MV-4-11 (cell line): ENCODE measurements at regions not wholly inside any gene's neighbourhood (a gene's known extent, or its start where the extent isn't known, plus 50 kb on each side); places are given as distances from the start of the nearest gene placed in this dataset.
"Not testable (repeated sequence)": the region's sequence is repeated elsewhere in the genome, so short reads cannot be mapped to it uniquely, and the experiment has no call there.

Source experiments
- DNase-seq: peaks from one replicate; lab custom pipeline; 2025; lab: John Stamatoyannopoulos, UW

DNA sequence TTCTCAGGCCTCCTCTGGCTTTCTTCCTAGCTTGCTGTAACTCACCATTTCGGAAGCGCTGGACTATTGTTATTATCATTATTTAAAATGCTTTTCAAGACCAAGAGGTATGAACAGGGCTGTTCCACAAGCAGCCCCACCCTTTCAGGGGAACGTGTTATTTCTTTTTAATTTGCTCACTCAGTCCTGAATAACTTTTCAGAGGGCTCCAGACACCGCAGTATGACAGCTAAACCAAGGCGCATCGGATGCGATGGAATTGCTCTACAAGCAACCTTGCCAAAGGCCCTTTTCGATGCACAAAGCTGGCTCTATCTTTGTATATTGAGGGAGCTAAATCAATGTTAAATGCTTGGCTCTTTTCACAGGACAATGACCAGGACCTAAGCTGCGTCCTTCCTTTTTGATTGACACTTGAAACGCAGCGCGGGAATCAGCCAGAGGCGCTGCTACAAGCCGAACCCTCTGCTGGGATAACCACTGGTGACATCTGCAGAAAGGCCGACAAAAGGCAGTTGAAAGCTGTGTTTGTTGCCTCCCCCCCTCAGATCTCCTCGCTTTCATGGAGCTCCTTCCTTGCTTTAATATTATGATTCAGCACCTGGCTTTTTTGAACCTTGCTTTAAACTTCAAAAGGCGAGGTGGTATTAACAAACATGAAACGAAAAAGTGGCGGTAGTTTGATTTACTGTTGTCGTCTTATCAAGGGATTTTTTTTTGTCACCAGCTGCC lies 204.7 kb upstream of the PROX1 start:
- no peak for DNase-seq

DNA sequence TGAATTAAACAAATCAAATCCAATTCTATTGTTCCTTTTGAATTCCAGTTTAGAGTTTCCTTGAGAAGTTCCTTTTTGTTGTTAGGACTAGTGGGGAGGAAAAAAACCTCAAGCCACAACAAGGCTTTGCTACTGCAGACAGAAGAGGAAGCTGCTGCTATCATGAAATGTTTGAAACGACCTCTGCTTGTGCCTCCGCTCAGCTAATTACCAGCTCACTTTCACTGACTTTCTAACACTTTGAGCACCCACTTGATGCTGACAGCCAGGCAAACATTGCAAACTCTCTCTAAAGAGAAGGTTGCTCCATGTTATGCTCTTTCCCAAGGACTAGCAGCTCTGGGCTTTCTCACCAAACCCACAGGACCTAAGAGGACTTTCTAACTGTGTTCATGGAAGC lies 203.9 kb upstream of the PROX1 start:
- peak; percentile 78 for DNase-seq

DNA sequence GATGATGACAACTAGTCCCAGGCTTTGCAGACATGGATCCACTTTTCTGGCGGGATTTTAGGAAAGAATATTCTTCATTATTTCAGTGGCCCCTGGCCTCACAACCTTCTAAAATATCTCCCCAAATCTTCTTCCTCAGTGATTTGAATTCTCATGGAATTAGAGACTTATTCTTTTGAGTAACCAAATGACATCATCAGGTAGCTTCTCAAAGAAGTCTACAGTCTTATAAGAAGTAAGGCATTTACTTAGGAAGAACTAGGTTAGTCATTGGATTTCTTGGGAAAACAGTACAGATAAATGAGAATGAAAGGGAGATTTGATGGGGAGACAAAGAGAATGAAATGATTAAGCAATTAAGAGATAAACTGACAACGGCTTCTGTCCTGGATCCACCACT lies 201.1 kb upstream of the PROX1 start:
- no peak for DNase-seq

DNA sequence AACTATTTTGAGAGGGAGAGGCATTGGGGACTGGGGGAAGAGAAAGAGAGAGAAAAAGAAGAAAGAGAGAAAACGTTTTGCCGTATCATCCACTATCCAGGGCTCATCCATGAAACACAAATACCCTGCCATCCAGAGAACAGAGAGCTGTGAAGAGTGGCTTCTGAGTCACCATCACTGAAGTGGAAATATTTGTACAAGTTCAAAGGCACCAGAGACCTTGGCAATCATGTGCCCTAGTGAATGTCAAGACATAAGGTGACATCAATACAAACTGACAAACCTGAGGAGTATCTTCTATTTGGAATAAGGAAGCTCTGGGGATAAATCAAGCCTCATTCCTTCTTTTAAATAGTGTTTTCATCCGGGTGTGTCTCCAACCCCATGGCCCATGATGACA lies 197.2 kb upstream of the PROX1 start:
- no peak for DNase-seq

DNA sequence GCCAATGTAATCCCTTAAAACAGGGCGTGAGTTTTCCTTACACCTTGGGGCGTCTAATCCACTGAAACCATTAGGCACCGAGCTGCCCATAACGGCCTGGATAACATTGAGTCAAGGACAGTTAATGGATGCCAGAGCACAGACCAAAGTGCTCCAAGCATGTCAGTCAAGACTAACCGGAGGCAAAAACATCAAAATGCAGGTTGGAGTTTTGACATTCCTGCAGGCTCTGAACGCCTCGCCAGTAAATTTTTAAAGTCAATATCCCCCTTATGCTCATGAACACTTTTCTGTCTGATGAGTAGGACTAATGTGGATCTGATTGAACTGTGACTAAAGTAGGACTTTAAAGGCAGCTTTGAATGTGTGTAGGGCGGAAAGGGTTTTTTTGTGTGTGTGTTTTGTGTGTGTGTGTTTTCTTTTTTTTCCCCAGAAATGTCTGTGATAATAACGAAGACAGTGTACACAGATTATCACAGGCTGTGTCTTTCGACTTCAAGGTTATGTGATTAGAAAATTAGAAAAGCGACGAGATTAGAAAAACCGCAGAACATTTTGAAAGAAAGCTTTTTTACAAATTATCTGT lies 194.2 kb upstream of the PROX1 start:
- no peak for DNase-seq

DNA sequence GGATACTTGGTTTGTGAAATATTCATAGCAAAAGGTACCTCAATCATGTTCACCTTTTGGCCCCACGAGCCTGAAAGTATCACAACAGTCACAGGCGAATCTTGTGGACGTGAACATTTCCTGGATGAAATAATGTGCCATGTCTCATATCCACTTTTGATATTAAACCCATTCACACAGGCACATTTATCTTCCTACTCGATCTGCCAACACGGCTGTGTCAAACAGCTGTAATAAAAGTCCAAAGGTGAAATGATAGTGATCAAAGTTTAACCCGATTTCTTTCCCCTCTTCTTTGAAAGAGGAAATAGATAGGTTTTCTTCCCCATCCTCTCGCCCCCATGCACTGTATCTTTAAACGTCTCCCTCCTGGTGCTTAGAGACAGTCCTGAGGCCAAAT lies 191.2 kb upstream of the PROX1 start:
- DNase-seq, result no peak

DNA sequence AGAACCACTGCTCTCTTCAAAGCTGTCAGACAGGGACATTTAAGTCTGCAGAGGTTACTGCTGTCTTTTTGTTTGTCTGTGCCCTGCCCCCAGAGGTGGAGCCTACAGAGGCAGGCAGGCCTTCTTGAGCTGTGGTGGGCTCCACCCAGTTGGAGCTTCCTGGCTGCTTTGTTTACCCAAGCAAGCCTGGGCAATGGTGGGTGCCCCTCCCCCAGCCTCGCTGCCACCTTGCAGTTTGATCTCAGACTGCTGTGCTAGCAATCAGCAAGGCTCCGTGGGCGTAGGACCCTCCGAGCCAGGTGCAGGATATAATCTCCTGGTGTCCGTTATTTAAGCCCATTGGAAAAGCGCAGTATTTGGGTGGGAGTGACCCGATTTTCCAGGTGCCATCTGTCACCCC lies 179.5 kb upstream of the PROX1 start:
- not testable (repeated sequence) for DNase-seq

DNA sequence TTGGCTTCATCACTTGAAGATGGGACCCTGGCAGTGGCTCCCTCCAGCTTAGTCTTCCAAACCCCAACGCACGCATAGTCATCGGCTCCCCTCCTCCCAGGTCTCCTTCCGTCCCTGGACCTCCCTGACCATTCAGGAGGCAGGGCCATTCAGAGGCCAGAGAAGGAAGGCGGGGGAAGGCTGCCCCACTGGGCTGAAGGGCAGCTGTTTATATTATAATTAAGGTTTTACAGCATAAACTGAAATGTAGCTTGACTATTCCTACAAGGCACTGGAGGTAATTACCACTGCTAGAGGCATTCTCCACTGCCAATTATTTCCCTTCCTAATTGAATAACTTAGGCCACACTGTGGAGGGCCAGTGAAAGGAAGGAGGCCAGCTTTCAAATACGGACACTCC lies 170.6 kb upstream of the PROX1 start:
- no peak for DNase-seq

DNA sequence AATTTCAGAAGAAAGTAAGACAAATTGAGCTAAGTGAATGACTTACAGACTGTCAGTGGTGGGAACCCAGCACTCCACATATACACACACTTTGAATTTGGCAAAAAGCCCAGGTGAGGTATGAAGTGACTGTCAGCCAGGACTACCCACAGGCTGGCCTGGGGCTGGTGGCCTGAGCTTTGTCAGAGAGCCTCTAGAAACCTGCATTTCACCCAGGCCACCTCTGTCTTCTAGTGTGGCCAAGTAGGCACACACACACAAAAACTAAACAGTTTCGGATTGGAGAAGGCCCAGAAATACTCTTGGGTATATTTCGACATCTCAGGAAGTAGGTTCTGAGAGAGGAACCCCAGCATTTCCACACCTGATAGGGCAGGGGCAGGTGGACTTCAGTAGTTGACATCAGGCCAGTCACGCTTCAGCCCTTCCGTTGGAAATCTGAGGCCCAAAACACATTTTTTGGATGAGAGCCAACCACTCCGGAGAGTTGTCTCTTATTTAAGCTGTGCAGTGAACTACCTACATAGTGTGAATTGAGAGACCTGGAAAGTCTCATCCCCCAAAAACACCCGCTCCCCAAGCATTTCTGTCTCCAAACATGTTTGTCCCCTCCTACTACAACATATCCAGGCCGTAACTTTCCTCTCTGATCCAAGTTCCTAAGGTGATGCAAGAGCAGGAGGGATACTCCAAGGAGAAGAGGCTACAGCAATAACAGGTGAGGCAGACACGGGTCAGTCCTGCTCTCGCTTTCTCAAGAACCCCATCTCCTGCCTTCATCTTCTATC lies 167.2 kb upstream of the PROX1 start:
- no peak for DNase-seq

DNA sequence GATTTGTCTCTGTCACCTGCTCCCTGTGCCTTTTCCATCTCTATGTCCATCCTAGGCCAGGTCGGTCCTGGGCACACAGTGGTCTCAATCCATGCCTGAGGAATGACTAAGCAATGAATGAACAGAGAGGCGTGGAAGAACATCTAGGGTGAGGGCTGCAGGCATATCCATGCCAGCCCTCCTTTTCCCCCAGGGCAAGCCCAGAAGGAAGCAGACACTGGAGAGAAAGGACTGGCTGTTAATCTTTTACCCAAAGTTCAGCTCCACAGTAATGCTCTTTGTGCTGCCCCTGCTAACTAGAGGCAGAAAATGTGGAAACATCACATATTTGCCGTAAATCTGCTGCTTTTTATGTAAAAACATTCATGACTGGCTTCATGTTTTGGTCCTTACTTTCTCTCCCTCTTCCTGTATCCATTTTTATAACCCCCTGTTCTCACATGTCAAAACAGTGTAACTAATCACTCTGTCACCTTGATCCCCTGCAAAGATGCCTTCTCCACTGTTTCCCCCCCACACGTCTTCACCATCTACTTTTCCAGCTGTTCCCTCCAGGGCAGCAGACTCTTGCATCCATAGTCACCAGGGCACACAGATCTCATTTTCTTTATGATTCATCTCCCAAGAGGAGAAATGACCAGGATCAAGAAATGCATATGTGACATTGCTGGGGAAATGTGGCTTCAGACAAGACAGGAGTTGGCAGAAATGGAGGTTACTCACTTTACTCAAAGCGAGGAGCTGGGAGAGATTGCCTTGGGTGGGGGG lies 166.4 kb upstream of the PROX1 start:
- DNase-seq, result no peak

DNA sequence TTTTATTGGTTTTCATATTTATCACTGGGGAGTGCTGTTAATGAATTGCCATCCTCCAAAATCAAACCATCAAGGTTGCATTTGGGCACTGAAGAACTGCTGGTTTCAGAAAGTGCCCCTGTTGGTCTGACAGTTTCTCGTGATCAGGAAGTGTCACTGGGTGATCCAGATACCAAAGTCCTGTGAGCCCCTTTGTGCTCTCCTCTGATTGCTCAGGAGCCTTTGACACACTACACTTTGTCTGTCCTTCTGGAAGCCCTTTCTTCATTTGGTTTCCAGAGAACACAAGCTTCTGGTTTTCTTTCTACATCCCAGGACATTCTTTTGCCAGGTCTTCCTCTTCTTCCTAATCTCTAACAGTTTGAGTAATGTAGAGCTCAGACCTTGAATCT lies 165.8 kb upstream of the PROX1 start:
- DNase-seq, result no peak

DNA sequence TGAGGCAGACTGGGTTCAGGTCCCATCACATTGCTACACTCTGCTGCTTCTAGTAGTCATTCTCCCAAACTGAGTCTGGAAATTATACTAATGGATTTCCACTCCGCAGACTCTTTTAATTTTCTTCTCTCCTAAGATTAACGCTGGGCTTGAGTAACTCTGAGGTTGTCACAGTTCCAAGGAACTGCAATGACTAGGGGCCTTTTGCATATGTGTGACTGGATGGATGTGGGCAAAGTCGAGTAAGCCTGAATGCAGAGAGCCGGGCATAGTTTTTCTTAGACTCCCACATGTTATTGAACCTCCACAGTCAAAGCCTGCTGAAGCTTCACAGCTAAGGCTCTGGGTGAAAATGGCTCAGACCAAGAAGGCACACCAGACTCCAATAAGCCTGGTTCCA lies 160.9 kb upstream of the PROX1 start:
- no peak for DNase-seq

DNA sequence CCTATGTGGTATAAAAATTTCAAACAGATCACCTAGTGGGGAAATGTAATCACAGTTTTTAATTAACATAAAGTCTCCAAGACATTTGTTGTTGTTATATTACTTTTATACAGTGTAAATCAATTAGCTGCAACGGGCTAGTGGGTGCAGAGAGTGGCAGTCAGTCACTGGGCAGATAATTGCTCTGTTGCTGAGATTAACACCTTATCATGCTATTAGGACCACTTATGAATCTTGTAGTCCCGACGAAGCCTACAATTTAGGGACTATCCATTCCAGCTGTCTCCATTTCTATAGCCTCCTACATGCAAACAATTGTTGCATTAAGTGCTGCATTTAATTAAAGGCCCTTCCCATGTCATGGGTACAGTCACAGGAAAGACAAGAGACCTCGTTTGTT lies 158.9 kb upstream of the PROX1 start:
- no peak for DNase-seq

DNA sequence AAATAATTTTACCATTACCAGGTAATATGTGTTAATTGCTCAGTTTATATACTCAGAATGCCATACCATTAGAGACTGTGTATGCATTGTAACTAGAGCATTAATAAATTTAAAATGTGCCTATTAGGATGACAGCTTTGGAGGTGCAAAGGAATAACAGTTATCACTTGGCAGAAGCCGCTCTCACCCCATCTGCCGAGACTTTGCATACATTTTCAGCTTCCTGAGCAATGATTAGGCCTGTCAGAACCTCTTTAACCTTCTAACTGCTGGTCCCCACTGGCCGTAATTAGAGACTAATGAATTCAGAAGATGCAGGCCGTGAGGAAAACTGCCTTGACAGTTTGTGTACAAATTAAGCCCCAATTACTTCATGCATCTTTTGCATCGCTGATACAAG lies 158.0 kb upstream of the PROX1 start:
- no peak for DNase-seq

DNA sequence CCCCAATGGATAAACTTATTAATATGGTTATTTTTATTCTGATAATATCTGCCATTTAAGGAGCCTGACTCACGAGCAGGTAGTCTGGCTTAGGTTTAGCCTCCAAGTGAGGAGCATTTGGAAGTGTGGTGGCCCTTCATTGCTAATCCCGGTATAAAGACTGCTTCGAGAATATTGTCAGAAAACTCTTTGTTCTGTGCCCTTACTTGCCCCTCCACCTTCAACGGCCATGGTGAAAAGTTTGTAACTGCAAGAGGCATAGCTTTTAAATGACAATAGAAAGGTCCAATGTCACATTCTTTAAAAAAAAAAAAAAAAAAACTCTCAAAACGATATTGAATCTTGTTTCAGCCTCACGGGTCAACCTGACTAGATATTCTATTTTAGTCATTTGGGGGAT lies 157.4 kb upstream of the PROX1 start:
- DNase-seq, result no peak

DNA sequence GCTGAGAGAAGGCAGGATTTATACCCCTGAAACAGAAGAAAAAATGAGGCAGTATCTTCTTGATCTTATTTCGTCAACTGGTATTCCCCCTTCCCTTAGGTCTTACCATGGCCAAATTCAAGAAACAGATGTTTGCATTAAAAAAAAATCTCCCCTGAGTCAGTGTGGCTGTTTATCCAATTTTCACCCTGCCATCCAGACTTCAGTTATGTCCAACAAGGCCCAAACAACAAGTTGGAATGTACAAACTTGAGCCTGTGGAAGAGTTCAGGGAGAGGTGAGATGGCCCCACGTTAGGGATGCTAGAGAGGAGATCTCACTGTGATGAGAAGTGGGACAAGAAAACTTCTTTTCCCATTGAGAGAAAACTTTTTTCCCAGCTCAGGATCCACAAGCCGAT lies 147.2 kb upstream of the PROX1 start:
- DNase-seq, result no peak

DNA sequence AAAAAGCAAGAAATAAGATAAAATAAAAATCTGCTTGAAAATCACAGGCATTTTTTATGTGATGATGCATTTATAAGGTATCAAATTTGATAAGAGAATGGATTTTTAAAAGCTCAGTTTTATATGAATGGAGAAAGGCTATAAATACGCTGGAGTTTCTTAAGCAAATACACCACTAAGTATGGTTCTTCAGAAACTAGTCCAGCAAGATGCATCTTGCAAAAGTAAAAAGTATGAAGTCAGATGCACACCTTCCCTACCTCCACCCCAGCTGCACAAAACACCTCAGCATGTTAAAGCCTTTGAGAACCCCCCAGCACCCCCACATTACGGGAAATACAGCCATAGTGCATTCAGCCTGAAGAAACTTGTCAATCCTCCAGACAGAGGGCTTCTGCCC lies 143.1 kb upstream of the PROX1 start:
- DNase-seq, result no peak

DNA sequence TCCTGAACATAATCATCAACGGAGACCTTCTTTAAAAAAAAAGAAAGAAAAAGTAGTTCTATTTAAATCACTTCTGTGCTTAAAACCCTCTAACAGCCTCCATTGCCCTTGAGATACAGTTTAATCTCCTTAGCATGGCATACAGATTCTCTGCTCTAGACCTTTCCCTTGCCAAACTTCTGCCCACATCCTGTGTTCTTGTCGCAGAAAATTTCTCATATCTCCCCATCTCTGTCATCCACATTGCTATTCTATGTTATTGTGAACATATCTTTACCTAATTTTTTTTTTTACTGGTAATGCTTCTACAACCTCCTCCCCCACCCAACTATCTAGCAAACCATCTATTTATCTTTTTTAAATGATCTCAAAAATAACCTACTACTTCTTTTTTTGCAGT lies 135.7 kb upstream of the PROX1 start:
- no peak for DNase-seq

DNA sequence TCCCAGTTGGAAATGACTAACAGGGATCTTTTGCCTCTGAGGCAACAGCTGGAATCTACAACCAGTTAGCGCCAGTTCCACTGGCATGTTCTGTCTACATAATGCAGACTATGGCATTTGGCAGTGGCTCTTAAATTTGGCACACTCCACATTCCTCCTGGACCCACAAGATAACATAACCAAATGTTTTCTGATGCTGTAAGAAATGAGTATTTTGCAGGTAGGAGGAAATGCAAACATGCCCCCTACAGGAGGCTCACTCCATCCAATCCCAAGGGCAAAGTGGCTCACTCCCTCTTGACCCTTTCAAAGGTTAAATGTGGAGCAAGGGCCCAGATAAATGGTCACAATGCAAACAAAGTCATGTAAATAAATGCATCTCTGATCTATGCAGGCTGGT lies 129.2 kb upstream of the PROX1 start:
- DNase-seq, result no peak

DNA sequence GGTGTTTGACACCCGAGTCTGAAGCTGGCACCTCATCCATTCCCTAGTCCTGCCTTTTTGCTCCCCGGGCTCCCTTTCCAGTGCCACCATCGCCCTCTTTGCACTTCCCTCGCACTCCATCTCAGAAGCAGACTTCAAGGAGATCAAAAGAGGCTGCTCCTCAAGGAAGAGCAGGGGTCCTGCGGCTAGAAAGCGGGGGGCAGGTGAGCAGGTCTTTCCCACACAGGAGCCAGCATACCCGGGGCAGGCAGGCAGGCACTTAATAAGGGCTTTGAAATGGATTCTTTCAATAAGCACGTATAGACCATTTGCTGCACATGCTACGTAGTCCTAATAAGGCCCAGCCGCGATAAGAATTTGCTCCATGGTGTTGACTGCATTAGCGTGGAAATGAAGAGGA lies 125.9 kb upstream of the PROX1 start:
- DNase-seq, result no peak

DNA sequence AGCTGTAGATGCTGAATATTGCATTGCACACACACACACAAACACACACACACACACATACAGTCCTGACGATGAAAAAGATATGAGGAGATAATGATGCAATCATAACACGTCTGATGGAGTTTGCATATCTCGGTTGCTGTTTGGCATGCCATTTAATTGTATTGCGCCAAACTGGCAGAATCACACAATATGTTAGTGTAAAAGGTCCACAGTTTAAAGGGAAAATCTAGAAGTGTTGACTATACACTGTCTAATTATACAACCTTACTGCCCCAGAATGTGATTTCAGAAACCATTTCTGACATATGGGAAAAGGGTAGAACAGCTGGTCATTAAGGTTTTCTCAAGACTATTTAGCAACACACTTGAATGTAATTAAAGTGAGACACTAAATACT lies 123.7 kb upstream of the PROX1 start:
- DNase-seq, result no peak

DNA sequence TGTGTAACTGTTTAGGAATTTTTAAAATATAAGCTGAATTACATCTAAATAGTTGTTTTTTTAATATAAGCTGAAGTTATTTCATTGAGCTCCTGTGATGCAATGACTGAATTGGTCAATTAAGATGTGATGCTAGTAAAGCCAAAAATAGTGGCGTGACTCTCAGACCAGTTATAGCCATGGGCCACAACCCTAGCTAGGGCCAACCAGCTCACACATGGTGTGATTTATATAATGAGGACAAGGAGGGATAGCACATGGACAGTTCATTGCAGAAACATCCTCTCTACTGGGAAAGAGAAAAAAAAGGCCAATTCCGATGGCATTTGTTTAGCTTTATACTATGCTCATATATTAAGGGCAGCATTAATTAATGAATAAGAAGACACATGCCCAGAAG lies 119.3 kb upstream of the PROX1 start:
- DNase-seq, result no peak

DNA sequence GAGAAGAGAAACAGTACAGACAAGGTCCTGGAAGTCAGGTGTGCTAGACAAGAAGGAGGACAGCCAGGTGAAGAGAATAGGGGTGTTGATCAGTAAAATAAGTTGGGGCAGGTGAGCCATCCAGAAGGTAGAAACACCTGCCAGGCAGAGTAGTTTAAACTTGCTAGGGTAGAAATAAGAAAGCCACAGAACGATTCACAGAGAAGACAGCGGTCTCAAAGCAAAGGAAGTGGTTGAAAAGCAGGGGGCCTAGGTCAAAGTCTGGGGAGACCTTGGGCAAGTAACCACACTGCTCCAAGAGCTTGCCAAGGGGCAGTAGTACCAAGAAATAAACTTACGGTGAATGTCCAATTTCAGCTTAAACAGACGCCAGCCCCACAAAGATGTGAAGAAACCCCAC lies 116.6 kb upstream of the PROX1 start:
- DNase-seq, result no peak
